GM12878 (cell line): ENCODE measurements at regions not wholly inside any gene's neighbourhood (a gene's known extent, or its start where the extent isn't known, plus 50 kb on each side); places are given as distances from the start of the nearest gene placed in this dataset.

Experiments used
- ATAC-seq: fragments of 200-7000 bp; cut with Tn5 transposase; 3 replicates; pipeline ENCODE4 v1.9.1; 2020; ENCODE audit warnings: mild to moderate bottlenecking, moderate library complexity
- BruUV-seq: library from RNA; stranded (reverse); fragments of 400-500 nt; replicated peaks from 2 replicates; lab custom pipeline; 2021; lab: Mats Ljungman, UMichigan
- CTCF ChIA-PET: fragments of 300-600 bp; sonication (Branson Sonifier 250); formaldehyde crosslinking; extraction: SDS; loops from one replicate; lab custom pipeline; 2021; ENCODE audit warnings: inconsistent platforms; lab: Yijun Ruan, JAX
- POLR2A ChIA-PET: fragments of 350-600 bp; formaldehyde crosslinking; extraction: SDS; loops from one replicate; lab custom pipeline; 2021; ENCODE audit warnings: inconsistent platforms; lab: Charles Lee
- RAD21 ChIA-PET: fragments of 300-600 bp; sonication (Branson Sonifier 250); formaldehyde crosslinking; loops from one replicate; lab custom pipeline; 2023; ENCODE audit warnings: antibody characterized with exemption; ENCODE audit not compliant: unreplicated experiment; lab: Charles Lee
- SMC1A ChIA-PET: fragments of 300-600 bp; sonication (Branson Sonifier 250); formaldehyde crosslinking; loops from one replicate; lab custom pipeline; 2023; ENCODE audit not compliant: unreplicated experiment, uncharacterized antibody; lab: Charles Lee
- DNase-seq: peaks from one replicate; pipeline ENCODE4 v3.0.0-alpha.2; 2011; ENCODE audit warnings: low read depth, low spot score
- FAIRE-seq: peaks from 3 replicates; lab custom pipeline; 2011; peaks lifted over from hg19 to GRCh38; lab: Jason Lieb, UNC
- H2AFZ ChIP-seq: 2 replicates; pipeline ENCODE4 v1.6.0; 2011; ENCODE audit warnings: low read depth, low read length, control low read depth; ENCODE audit not compliant: control insufficient read depth
- H3K27ac ChIP-seq: 2 replicates; pipeline ENCODE4 v1.5.1; 2011; ENCODE audit warnings: control low read depth; ENCODE audit not compliant: control insufficient read depth, insufficient read depth
- H3K27me3 ChIP-seq, 2 experiments: replicated peaks in 1 of 2; 2 replicates each; pipeline versions ENCODE4 v1.6.0 to v1.6.1; 2011; ENCODE audit warnings: low read length in 1 of 2; ENCODE audit not compliant: control insufficient read depth in 2 of 2, insufficient read depth in 2 of 2
- H3K36me3 ChIP-seq, 2 experiments: 2 replicates each; pipeline ENCODE4 v1.5.1; 2011; ENCODE audit warnings: low read length in 1 of 2; ENCODE audit not compliant: control insufficient read depth in 2 of 2, insufficient read depth in 2 of 2
- H3K4me1 ChIP-seq: 2 replicates; pipeline ENCODE4 v1.6.1; 2011; ENCODE audit warnings: mild to moderate bottlenecking, low read length, moderate library complexity, mixed read lengths; ENCODE audit not compliant: control insufficient read depth, insufficient read depth
- H3K4me2 ChIP-seq: 2 replicates; pipeline ENCODE4 v1.6.0; 2011; ENCODE audit warnings: control low read depth; ENCODE audit not compliant: control insufficient read depth, insufficient read depth
- H3K4me3 ChIP-seq: fragments of 200-600 bp; sonication (generic); 2 replicates; pipeline ENCODE4 v1.5.1; 2016
- H3K79me2 ChIP-seq: 2 replicates; pipeline ENCODE4 v1.6.0; 2011; ENCODE audit warnings: low read length; ENCODE audit not compliant: control insufficient read depth, insufficient read depth
- H3K9ac ChIP-seq: 2 replicates; pipeline ENCODE4 v1.8.0; 2011; ENCODE audit warnings: low read length, control low read depth, mixed read lengths; ENCODE audit not compliant: control insufficient read depth, insufficient read depth
- H3K9me3 ChIP-seq: replicated peaks from 3 replicates; pipeline ENCODE4 v1.5.1; 2011; ENCODE audit warnings: mild to moderate bottlenecking, low read length; ENCODE audit not compliant: control insufficient read depth, insufficient read depth
- H4K20me1 ChIP-seq: 2 replicates; pipeline ENCODE4 v1.6.0; 2011; ENCODE audit not compliant: control insufficient read depth, insufficient read depth
- CEBPZ ChIP-seq: fragments of 150-350 bp; IDR thresholded peaks from 2 replicates; pipeline ENCODE4 v1.6.1; 2016; ENCODE audit warnings: low read depth, low read length
- IRF4 ChIP-seq: IDR thresholded peaks from 2 replicates; pipeline ENCODE4 v1.6.1; 2011; ENCODE audit warnings: low read depth, low read length
- NKRF ChIP-seq: fragments of 450-650 bp; conservative IDR thresholded peaks from 2 replicates; pipeline ENCODE4 v1.6.1; 2017; ENCODE audit warnings: mild to moderate bottlenecking, moderate library complexity
- PBX3 ChIP-seq: IDR thresholded peaks from 2 replicates; pipeline ENCODE4 v1.6.1; 2011; ENCODE audit warnings: mild to moderate bottlenecking, low read depth, low read length, moderate library complexity; ENCODE audit not compliant: insufficient replicate concordance
- POU2F2 ChIP-seq: IDR thresholded peaks from 3 replicates; pipeline ENCODE4 v1.6.1; 2011; ENCODE audit warnings: low read depth, mild to moderate bottlenecking, low read length, borderline replicate concordance
- STAT3 ChIP-seq: IDR thresholded peaks from 2 replicates; pipeline ENCODE4 v1.6.1; 2011; ENCODE audit warnings: low read depth, low read length, improper control_type of control experiment
- WGBS: methylation state at CpG from one replicate; pipeline ENCODE4 v1.1.6; 2016; ENCODE audit warnings: low lambda C conversion rate; ENCODE audit not compliant: insufficient replicate concordance, insufficient coverage; ENCODE audit errors: missing lambda C conversion rate; 5-methylcytosine and 5-hydroxymethylcytosine counted together
- in situ Hi-C: fragments of 300-500 bp; cut with MboI; formaldehyde crosslinking; loops from 9 replicates; pipeline ENCODE4 v1.14.3; 2018; ENCODE audit warnings: mixed read lengths
- intact Hi-C: fragments of 100-400 bp; cut with micrococcal nuclease; formaldehyde crosslinking; loops from one replicate; pipeline ENCODE4 v1.14.2; 2022; ENCODE audit not compliant: unreplicated experiment

- Histone ChIP-seq H3K27ac (no peak overlapping the region), H3K4me3 (no peak overlapping the region), H3K27me3 (no peaks in the 10 kb centered on the region), H3K9me3 (no peaks in the 10 kb centered on the region), H3K4me2 (no peak overlapping the region), H2AFZ (no peak overlapping the region), H3K36me3 (no peaks in the 10 kb centered on the region), H4K20me1 (no peaks in the 10 kb centered on the region), H3K9ac (no peak overlapping the region), H3K4me1 (no peaks in the 10 kb centered on the region), H3K79me2 (no peaks in the 10 kb centered on the region)
- in situ Hi-C loops = no loop called here
- BruUV-seq = no TSS peak
- ChIA-PET CTCF (no interaction called here), SMC1A (no interaction called here), RAD21 (no interaction called here), POLR2A (no interaction called here)
- 0% methylated on average over 3 of the region's 3 CpGs for WGBS
- ATAC-seq (no peak), DNase-seq (no peak), FAIRE-seq (no peak)
- TF ChIP-seq PBX3 (no peak), POU2F2 (no peak), IRF4 (no peak), CEBPZ (no peak), NKRF (no peak), STAT3 (no peak)
- intact Hi-C loops = no loop called here
Observed at GRCh38 chr5:57915536-57915935, 432.9 kb upstream of the ACTBL2 start.
